HG02973 (cell line): ENCODE measurements at regions not wholly inside any gene's neighbourhood (a gene's known extent, or its start where the extent isn't known, plus 50 kb on each side); places are given as distances from the start of the nearest gene placed in this dataset.

Experiments
- ATAC-seq: cut with Tn5 transposase; IDR thresholded peaks from one replicate; pipeline ENCODE4 v1.9.1; 2021; ENCODE audit warnings: moderate library complexity; ENCODE audit not compliant: unreplicated experiment

GRCh38 chr12:38547586-38547985, 231.0 kb downstream of the ALG10B start:
- ATAC-seq: no peak

GRCh38 chr12:38555620-38556591, 239.3 kb downstream of the ALG10B start:
- ATAC-seq: no peak

- ATAC-seq: no peak
Measured at GRCh38 chr12:38556647-38557046, 240.1 kb downstream of the ALG10B start.

DNA sequence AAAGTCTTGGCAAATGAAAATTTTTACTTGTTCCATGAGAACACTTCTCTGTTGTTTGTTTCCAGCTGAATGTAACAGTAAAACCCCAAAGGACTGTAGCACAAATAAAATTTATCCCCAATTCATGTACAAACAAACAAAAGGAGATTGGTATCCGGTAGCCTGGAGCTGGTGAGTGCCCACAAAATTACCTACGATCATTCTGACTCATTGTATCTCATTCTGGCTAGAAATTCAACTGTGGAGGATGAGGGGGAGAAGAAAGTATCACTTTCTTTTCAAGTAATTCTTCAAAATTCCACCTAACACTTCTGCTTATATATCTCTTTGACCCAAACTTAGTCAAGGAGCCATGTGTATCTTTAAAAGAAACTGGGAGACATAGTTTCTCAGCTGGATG, 268.5 kb downstream of the ALG10B start:
- no peak for ATAC-seq

DNA sequence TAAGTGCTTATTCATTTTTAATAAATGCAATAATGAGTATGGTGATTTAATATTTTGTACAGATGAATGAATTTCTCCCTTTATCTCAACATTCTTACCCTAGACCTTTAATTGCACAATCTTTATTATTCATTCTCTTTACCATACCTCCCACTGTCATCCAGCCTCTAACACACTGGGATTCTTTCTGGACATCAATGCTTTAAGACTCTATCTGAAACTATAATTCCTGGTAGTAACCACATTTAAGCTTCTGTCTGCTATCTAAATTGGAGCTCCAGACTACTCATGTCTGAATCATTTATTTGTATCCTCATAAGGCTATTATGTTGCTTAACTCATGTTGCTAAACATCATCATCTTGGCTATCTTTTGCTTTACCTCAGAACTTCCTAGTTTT, 270.2 kb downstream of the ALG10B start:
- ATAC-seq: no peak

- no peak for ATAC-seq
Measured at GRCh38 chr12:38587594-38587993, 271.0 kb downstream of the ALG10B start.

DNA sequence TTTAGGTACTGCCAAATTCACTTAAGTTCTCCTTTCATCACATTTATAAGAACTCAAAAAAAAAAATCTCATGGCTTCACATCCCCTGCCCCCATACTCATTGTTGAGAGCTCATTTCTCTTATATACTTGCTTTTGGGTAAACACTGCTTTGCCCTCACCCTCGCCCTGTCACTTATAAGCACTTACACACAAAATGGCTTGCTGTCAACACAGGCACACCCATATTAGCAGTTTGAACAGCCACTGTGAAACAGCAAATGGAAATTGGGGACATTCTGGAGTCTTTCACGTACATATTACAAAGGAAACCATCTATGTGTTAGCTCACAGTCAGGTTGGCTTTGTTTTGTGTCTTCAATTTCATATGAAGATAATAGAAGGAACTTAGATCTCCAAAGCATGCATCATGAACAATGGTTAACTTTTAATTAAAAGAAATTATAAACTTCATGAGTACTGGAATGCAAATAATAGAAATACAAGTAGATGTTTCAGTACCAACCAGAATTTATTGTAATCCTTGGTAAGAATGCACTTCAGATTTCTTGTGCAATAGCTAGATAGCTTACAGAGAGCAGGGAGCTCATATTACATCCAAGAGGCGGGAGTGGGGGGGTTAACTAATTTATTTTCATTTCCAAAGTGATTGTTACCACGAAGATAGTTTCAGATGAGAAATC, 272.2 kb downstream of the ALG10B start:
- no peak for ATAC-seq

GRCh38 chr12:38589306-38589632, 272.7 kb downstream of the ALG10B start:
- ATAC-seq: no peak

DNA sequence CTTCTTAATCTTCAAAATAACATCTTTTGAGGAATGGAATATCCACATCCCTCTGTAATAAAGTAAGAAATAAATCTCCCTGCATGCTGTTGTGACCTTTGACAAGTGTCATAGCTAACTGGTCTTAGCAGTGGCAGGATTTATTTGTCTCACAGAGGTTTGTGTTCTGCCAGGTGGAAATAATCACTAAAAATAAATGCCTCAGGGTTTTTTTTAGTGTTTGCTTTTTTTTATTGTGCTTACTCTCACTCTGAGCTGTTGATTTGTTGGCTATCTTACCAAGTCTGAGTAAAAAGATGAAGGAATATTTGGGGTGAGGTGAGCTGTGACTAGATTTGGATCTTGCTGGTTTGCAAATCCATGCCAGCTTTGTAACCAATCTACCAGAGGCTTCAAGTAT, 285.4 kb downstream of the ALG10B start:
- no peak for ATAC-seq
